Fibroblast of skin of left quadriceps (primary cell): ENCODE measurements at regions not wholly inside any gene's neighbourhood (a gene's known extent, or its start where the extent isn't known, plus 50 kb on each side); places are given as distances from the start of the nearest gene placed in this dataset.
"Not testable (repeated sequence)": the region's sequence is repeated elsewhere in the genome, so short reads cannot be mapped to it uniquely, and the experiment has no call there.

Source experiments
- DNase-seq, 2 experiments: peaks; one replicate each; pipeline ENCODE4 v3.0.0-alpha.2; 2013; ENCODE audit warnings: low read depth in 2 of 2

GRCh38 chr10:107545717-107546116 is 381.2 kb upstream of the SORCS1 start:
- no peak for DNase-seq

- no peak for DNase-seq
Observed at GRCh38 chr10:107544706-107545520, 380.4 kb upstream of the SORCS1 start.

GRCh38 chr10:107542607-107543006 is 378.1 kb upstream of the SORCS1 start:
- no peak for DNase-seq

- DNase-seq, result no peak
Observed at GRCh38 chr10:107542016-107542415, 377.5 kb upstream of the SORCS1 start.

- no peak for DNase-seq
Observed at GRCh38 chr10:107540981-107541380, 376.5 kb upstream of the SORCS1 start.

GRCh38 chr10:107529350-107529749 is 364.8 kb upstream of the SORCS1 start:
- no peak for DNase-seq

- DNase-seq, result no peak
Observed at GRCh38 chr10:107520348-107520747, 355.8 kb upstream of the SORCS1 start.

- DNase-seq, result no peak
Observed at GRCh38 chr10:107517811-107518210, 353.3 kb upstream of the SORCS1 start.

GRCh38 chr10:107516349-107516748 is 351.8 kb upstream of the SORCS1 start:
- no peak for DNase-seq

GRCh38 chr10:107504011-107504410 is 339.5 kb upstream of the SORCS1 start:
- DNase-seq, result not testable (repeated sequence)

- no peak for DNase-seq
Observed at GRCh38 chr10:107502229-107502985, 337.9 kb upstream of the SORCS1 start.

- no peak for DNase-seq
Observed at GRCh38 chr10:107498983-107499382, 334.5 kb upstream of the SORCS1 start.

GRCh38 chr10:107497024-107497423 is 332.5 kb upstream of the SORCS1 start:
- DNase-seq, result no peak

- no peak for DNase-seq
Observed at GRCh38 chr10:107496594-107496993, 332.1 kb upstream of the SORCS1 start.

GRCh38 chr10:107492389-107492788 is 327.9 kb upstream of the SORCS1 start:
- DNase-seq, result no peak

- no peak for DNase-seq
Observed at GRCh38 chr10:107490389-107490788, 325.9 kb upstream of the SORCS1 start.

GRCh38 chr10:107487284-107487683 is 322.8 kb upstream of the SORCS1 start:
- no peak for DNase-seq

GRCh38 chr10:107485019-107485418 is 320.5 kb upstream of the SORCS1 start:
- DNase-seq, result no peak

- no peak for DNase-seq
Observed at GRCh38 chr10:107481881-107482280, 317.4 kb upstream of the SORCS1 start.

GRCh38 chr10:107481224-107481623 is 316.7 kb upstream of the SORCS1 start:
- no peak for DNase-seq

- DNase-seq, result no peak
Observed at GRCh38 chr10:107480781-107481180, 316.3 kb upstream of the SORCS1 start.

- DNase-seq, result no peak
Observed at GRCh38 chr10:107477266-107477665, 312.8 kb upstream of the SORCS1 start.

GRCh38 chr10:107476408-107476807 is 311.9 kb upstream of the SORCS1 start:
- DNase-seq, result no peak
